HCT116 (cell line): ENCODE measurements at regions not wholly inside any gene's neighbourhood (a gene's known extent, or its start where the extent isn't known, plus 50 kb on each side); places are given as distances from the start of the nearest gene placed in this dataset.

Experiments
- ATAC-seq: fragments of 200-7000 bp; cut with Tn5 transposase; 2 replicates; pipeline ENCODE4 v1.9.1; 2020; ENCODE audit warnings: mild to moderate bottlenecking, moderate library complexity
- BruUV-seq: library from RNA; stranded (reverse); fragments of 400-500 nt; replicated peaks from 2 replicates; lab custom pipeline; 2021; lab: Mats Ljungman, UMichigan
- CTCF ChIA-PET: fragments of 300-600 bp; sonication (Branson Sonifier 250); formaldehyde crosslinking; loops from one replicate; lab custom pipeline; 2021; ENCODE audit warnings: antibody characterized with exemption; lab: Charles Lee
- POLR2A ChIA-PET: fragments of 300-600, 350-600 bp; sonication (Branson Sonifier 250); formaldehyde crosslinking; loops from one replicate; lab custom pipeline; 2021; ENCODE audit warnings: antibody characterized with exemption; lab: Charles Lee
- RAD21 ChIA-PET, 2 experiments: fragments of 300-600 bp; sonication (Branson Sonifier 250); formaldehyde crosslinking; loops; one replicate each; lab custom pipeline; 2023; ENCODE audit warnings: low total read pairs in 2 of 2; ENCODE audit not compliant: uncharacterized antibody in 2 of 2, unreplicated experiment in 2 of 2, low non-redundant PET in 1 of 2; lab: Charles Lee
- DNase-seq: peaks from one replicate; pipeline ENCODE4 v3.0.0-alpha.2; 2010; ENCODE audit warnings: low read depth, low spot score
- H2AFZ ChIP-seq: fragments of 200-600 bp; shearing (Covaris generic), sonication (generic); 2 replicates; pipeline ENCODE4 v1.6.1; 2017; ENCODE audit warnings: low read depth, mixed run types, mixed read lengths, antibody characterized with exemption, low read length; ENCODE audit not compliant: poor library complexity, severe bottlenecking
- H3K27ac ChIP-seq: 2 replicates; pipeline ENCODE4 v1.5.1; 2012; ENCODE audit warnings: low read depth, low read length
- H3K27me3 ChIP-seq: fragments of 200-600 bp; sonication (generic); 2 replicates; pipeline ENCODE4 v1.6.1; 2016; ENCODE audit warnings: mixed run types, low read length, mixed read lengths; ENCODE audit not compliant: insufficient read depth
- H3K36me3 ChIP-seq, 2 experiments: fragments of 200-500 bp in 1 of 2; fragments of 200-600 bp in 1 of 2; sonication (Bioruptor generic) in 1 of 2; sonication (generic) in 1 of 2; 2 replicates each; pipeline versions ENCODE4 v1.5.1 to v1.6.1; 2014 to 2016; ENCODE audit warnings: low read length in 2 of 2, inconsistent platforms in 1 of 2, mixed read lengths in 1 of 2, mixed run types in 1 of 2; ENCODE audit not compliant: insufficient read depth in 2 of 2, control insufficient read depth in 1 of 2
- H3K4me1 ChIP-seq, 2 experiments: fragments of 200-600 bp in 1 of 2; sonication (generic) in 1 of 2; 2 replicates each; pipeline versions ENCODE4 v1.5.1 to v1.6.1; 2012 to 2017; ENCODE audit warnings: low read length in 2 of 2, inconsistent platforms in 1 of 2, mild to moderate bottlenecking in 1 of 2, mixed read lengths in 1 of 2, mixed run types in 1 of 2, moderate library complexity in 1 of 2; ENCODE audit not compliant: insufficient read depth in 2 of 2, control insufficient read depth in 1 of 2
- H3K4me2 ChIP-seq: fragments of 200-600 bp; sonication (generic); 2 replicates; pipeline ENCODE4 v1.6.1; 2017; ENCODE audit warnings: mixed run types, low read length, mixed read lengths
- H3K4me3 ChIP-seq, 2 experiments: fragments of 200-600 bp in 1 of 2; sonication (generic) in 1 of 2; replicated peaks in 1 of 2; 2 replicates each; pipeline ENCODE4 v1.5.1; 2011 to 2016; ENCODE audit warnings: low read length in 2 of 2, control low read depth in 1 of 2, low read depth in 1 of 2, mild to moderate bottlenecking in 1 of 2, mixed read lengths in 1 of 2, mixed run types in 1 of 2
- H3K79me2 ChIP-seq: fragments of 200-600 bp; sonication (generic); 2 replicates; pipeline ENCODE4 v1.6.1; 2017; ENCODE audit warnings: mild to moderate bottlenecking, mixed run types, low read length, moderate library complexity, mixed read lengths; ENCODE audit not compliant: insufficient read depth
- H3K9ac ChIP-seq: fragments of 200-600 bp; sonication (generic); 2 replicates; pipeline ENCODE4 v1.6.1; 2016; ENCODE audit warnings: low read length, mixed read lengths
- H3K9me2 ChIP-seq: fragments of 200-600 bp; sonication (generic), shearing (Covaris generic); 2 replicates; pipeline ENCODE4 v1.6.1; 2017; ENCODE audit warnings: mixed run types, mild to moderate bottlenecking, moderate library complexity; ENCODE audit not compliant: insufficient read depth
- H3K9me3 ChIP-seq, 2 experiments: fragments of 200-500 bp in 1 of 2; fragments of 200-600 bp in 1 of 2; sonication (Bioruptor generic) in 1 of 2; sonication (generic) in 1 of 2; 2 replicates each; pipeline ENCODE4 v1.6.1; 2014 to 2017; ENCODE audit warnings: low read length in 2 of 2, mixed read lengths in 2 of 2, inconsistent platforms in 1 of 2, low read depth in 1 of 2, mild to moderate bottlenecking in 1 of 2, mixed run types in 1 of 2, moderate library complexity in 1 of 2; ENCODE audit not compliant: control insufficient read depth in 1 of 2, insufficient read depth in 1 of 2
- H4K20me1 ChIP-seq: fragments of 200-600 bp; sonication (generic), shearing (Covaris generic); 2 replicates; pipeline ENCODE4 v1.6.1; 2017; ENCODE audit warnings: mixed run types, mild to moderate bottlenecking, moderate library complexity; ENCODE audit not compliant: insufficient read depth
- CBX3 ChIP-seq: IDR thresholded peaks from 2 replicates; pipeline ENCODE4 v1.6.1; 2012; ENCODE audit warnings: low read depth
- CEBPB ChIP-seq: IDR thresholded peaks from 2 replicates; pipeline ENCODE4 v1.6.1; 2012; ENCODE audit warnings: low read depth
- EGR1 ChIP-seq: IDR thresholded peaks from 2 replicates; pipeline ENCODE4 v1.6.1; 2012; ENCODE audit warnings: low read depth
- ELF1 ChIP-seq: IDR thresholded peaks from 2 replicates; pipeline ENCODE4 v1.6.1; 2012; ENCODE audit warnings: low read depth, borderline replicate concordance
- EZH2 ChIP-seq: fragments of 200-600 bp; sonication (generic); IDR thresholded peaks from 2 replicates; pipeline ENCODE4 v1.6.1; 2017; ENCODE audit warnings: antibody characterized with exemption, mixed run types
- EZH2phosphoT487 ChIP-seq: fragments of 200-600 bp; IDR thresholded peaks from 2 replicates; pipeline ENCODE4 v1.6.1; 2018; ENCODE audit warnings: antibody characterized with exemption, borderline replicate concordance
- FOSL1 ChIP-seq: IDR thresholded peaks from 2 replicates; pipeline ENCODE4 v1.6.1; 2012; ENCODE audit warnings: low read depth
- JUND ChIP-seq: IDR thresholded peaks from 2 replicates; pipeline ENCODE4 v1.6.1; 2012
- MAX ChIP-seq: IDR thresholded peaks from 2 replicates; pipeline ENCODE4 v1.6.1; 2012
- POLR2A ChIP-seq: IDR thresholded peaks from 2 replicates; pipeline ENCODE4 v1.7.0; 2011; ENCODE audit warnings: borderline replicate concordance; ENCODE audit not compliant: insufficient read depth, insufficient read length; ENCODE audit errors: extremely low read depth
- POLR2AphosphoS5 ChIP-seq: IDR thresholded peaks from 2 replicates; pipeline ENCODE4 v1.6.1; 2011; ENCODE audit warnings: mild to moderate bottlenecking, low read depth, low read length, moderate library complexity
- SIN3A ChIP-seq: IDR thresholded peaks from 2 replicates; pipeline ENCODE4 v1.6.1; 2012; ENCODE audit warnings: low read depth
- SRF ChIP-seq: IDR thresholded peaks from 2 replicates; pipeline ENCODE4 v1.6.1; 2012; ENCODE audit warnings: low read depth
- TCF7L2 ChIP-seq: IDR thresholded peaks from 2 replicates; pipeline ENCODE4 v1.7.0; 2011; ENCODE audit warnings: borderline replicate concordance, inconsistent platforms; ENCODE audit not compliant: insufficient read depth, insufficient read length; ENCODE audit errors: extremely low read depth
- YY1 ChIP-seq: IDR thresholded peaks from 2 replicates; pipeline ENCODE4 v1.6.1; 2011; ENCODE audit warnings: low read length, low read depth, moderate library complexity, mild to moderate bottlenecking; ENCODE audit not compliant: insufficient replicate concordance; ENCODE audit errors: extremely low read depth
- ZBTB33 ChIP-seq: IDR thresholded peaks from 2 replicates; pipeline ENCODE4 v1.6.1; 2011; ENCODE audit warnings: mild to moderate bottlenecking, low read length, moderate library complexity; ENCODE audit not compliant: insufficient replicate concordance; ENCODE audit errors: extremely low read depth
- intact Hi-C: fragments of 100-400 bp; cut with micrococcal nuclease; formaldehyde crosslinking; loops from 2 replicates; pipeline ENCODE4 v1.10.0; 2022
- TF ChIP-seq, protein P1 (sequence below), 3 experiments: fragments of 200-600 bp in 1 of 3; sonication (generic) in 1 of 3; IDR thresholded peaks in 2 of 3; conservative IDR thresholded peaks in 1 of 3; 2 replicates each; pipeline ENCODE4 v1.5.1; 2012 to 2017; ENCODE audit warnings: low read depth in 2 of 3, low read length in 2 of 3, antibody characterized with exemption in 1 of 3, borderline replicate concordance in 1 of 3, control low read depth in 1 of 3, mild to moderate bottlenecking in 1 of 3, mixed read lengths in 1 of 3, mixed run types in 1 of 3, moderate library complexity in 1 of 3; ENCODE audit not compliant: insufficient read depth in 1 of 3

- H3K27ac ChIP-seq: no peak overlapping the region
- intact Hi-C loops: no loop called here
- CTCF ChIA-PET: no interaction called here
- H3K27me3 ChIP-seq: no peaks in the 10 kb centered on the region
- no peak overlapping the region for H2AFZ ChIP-seq
- POLR2A ChIA-PET: no interaction called here
- H3K9me2 ChIP-seq: no peaks in the 10 kb centered on the region
- H3K4me2 ChIP-seq: no peak overlapping the region
- no peak overlapping the region for H3K9ac ChIP-seq
- no peaks in the 10 kb centered on the region for H3K36me3 ChIP-seq
- H4K20me1 ChIP-seq: no peaks in the 10 kb centered on the region
- no TSS peak for BruUV-seq
- DNase-seq: no peak
- H3K4me1 ChIP-seq: no peaks in the 10 kb centered on the region
- H3K79me2 ChIP-seq: no peaks in the 10 kb centered on the region
- H3K4me3 ChIP-seq: no peak overlapping the region
- TF ChIP-seq SIN3A (no peak), CEBPB (no peak), CBX3 (no peak), POLR2A (no peak), MAX (no peak), SRF (no peak), EGR1 (no peak), POLR2AphosphoS5 (no peak), TCF7L2 (no peak), JUND (no peak), FOSL1 (no peak), YY1 (no peak), EZH2phosphoT487 (no peak), EZH2 (no peak), ZBTB33 (no peak), ELF1 (no peak)
- TF ChIP-seq, protein P1, sequence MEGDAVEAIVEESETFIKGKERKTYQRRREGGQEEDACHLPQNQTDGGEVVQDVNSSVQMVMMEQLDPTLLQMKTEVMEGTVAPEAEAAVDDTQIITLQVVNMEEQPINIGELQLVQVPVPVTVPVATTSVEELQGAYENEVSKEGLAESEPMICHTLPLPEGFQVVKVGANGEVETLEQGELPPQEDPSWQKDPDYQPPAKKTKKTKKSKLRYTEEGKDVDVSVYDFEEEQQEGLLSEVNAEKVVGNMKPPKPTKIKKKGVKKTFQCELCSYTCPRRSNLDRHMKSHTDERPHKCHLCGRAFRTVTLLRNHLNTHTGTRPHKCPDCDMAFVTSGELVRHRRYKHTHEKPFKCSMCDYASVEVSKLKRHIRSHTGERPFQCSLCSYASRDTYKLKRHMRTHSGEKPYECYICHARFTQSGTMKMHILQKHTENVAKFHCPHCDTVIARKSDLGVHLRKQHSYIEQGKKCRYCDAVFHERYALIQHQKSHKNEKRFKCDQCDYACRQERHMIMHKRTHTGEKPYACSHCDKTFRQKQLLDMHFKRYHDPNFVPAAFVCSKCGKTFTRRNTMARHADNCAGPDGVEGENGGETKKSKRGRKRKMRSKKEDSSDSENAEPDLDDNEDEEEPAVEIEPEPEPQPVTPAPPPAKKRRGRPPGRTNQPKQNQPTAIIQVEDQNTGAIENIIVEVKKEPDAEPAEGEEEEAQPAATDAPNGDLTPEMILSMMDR (IDR thresholded peaks at IDR 0.05 in 2 of 3, conservative IDR thresholded peaks at IDR 0.05 in 1 of 3; ENCODE audit: borderline replicate concordance in 1 of 3, insufficient read depth in 1 of 3, low read depth in 2 of 3, low read length in 2 of 3): no peak
- TF ChIP-seq, all 23 proteins: peak for 0
- ATAC-seq: no peak
- RAD21 ChIA-PET: no interaction called here
- peaks cover 8 to 12% of the 10 kb centered on the region in 2 experiments; a peak in 2 of 4 replicates for H3K9me3 ChIP-seq
Observed at GRCh38 chr6:92329208-92329847, 1090.0 kb downstream of the EPHA7 start.
